ENCODE measurements at regions not wholly inside any gene's neighbourhood (a gene's known extent, or its start where the extent isn't known, plus 50 kb on each side); places are given as distances from the start of the nearest gene placed in this dataset.

DNA sequence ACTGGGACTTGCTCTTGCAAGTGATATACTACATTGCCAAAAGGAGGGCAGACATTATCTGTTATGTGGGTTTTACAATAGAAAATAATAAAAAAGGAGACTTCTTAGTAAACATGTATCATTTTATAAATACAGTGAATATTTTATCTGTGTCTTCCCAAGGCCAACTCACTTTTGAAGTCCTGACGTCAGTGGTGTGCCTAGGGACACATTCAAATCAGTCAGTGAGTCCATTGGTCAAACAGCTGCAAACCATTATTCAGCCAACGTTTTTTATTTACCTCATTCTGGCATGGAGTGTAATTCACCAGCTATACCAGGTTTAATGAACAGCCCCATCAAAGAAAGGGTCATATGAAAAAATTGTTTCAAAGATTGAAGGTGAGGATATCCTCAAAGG, 263.7 kb downstream of the IPMK start:
- H3K4me3 ChIP-seq (ENCODE audit: low read depth, low read length), result no peak overlapping the region
- no peak for TF ChIP-seq CTCF (IDR thresholded peaks at IDR 0.05; ENCODE audit: low read depth, low read length, missing control alignments)
- no peak for DNase-seq (ENCODE audit: low read depth)

DNA sequence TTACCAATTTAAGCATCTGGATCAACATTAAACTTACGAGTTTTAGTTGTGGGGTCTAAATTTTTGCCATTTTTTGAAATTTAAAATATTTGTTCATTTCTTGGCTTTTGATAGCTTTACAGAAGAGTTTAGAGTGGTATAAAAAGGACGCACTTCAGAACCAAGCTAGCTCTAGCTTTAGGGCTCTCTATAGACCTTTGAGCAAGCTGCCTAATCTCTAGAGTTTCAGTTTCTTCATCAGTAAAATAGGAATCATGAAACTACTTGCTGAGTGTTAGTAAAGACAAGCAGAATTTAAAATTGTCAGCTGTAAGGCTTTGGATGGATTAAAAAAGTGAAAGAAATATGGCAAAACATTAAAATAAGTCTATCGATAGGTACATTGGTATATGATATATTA, 266.5 kb downstream of the IPMK start:
- no peak for DNase-seq (ENCODE audit: low read depth)
- H3K4me3 ChIP-seq (ENCODE audit: low read depth, low read length), result no peak overlapping the region
- TF ChIP-seq CTCF (IDR thresholded peaks at IDR 0.05; ENCODE audit: low read depth, low read length, missing control alignments), result no peak

DNA sequence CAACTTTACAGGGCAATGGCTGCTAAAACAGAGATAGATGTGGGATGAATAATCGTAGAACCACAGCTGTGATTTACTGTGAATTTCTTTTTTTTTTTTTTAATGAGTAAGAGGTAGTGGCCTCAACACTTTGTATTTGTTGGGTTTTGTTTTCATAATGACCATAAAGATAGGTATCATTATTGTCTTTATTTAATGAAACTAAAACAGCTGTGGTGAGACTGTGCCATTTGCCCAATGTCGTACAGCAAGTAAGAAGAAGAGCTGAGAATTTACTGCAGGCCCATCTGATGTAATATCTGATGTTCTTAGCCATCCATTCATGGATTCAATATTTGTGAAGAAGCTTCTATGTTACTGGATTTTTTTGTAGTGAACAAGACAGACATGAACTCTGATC, 271.2 kb downstream of the IPMK start:
- DNase-seq (ENCODE audit: low read depth), result no peak
- no peak for TF ChIP-seq CTCF (IDR thresholded peaks at IDR 0.05; ENCODE audit: low read depth, low read length, missing control alignments)
- H3K4me3 ChIP-seq (ENCODE audit: low read depth, low read length), result no peak overlapping the region

DNA sequence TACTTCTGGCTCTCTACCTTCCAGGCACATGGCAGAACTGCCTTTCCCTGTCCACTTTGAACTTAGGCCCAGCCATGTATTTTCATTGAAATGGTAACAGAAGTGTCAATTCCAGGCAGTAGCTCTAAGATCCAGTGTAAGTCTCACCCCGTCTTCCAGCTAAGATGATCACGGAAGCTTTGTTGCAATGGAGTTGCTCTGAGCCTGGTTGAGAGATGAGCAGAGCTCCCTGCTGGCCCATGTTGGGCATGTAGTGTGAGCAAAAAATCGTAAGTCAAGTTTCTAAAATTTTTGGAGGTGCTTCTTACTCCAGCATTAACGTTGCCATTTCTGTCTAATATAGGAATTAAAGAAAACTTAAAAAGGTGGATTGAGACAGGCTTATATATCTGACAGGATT, 274.4 kb downstream of the IPMK start:
- no peak overlapping the region for H3K4me3 ChIP-seq (ENCODE audit: low read depth, low read length)
- no peak for TF ChIP-seq CTCF (IDR thresholded peaks at IDR 0.05; ENCODE audit: low read depth, low read length, missing control alignments)
- DNase-seq (ENCODE audit: low read depth), result no peak

- H3K4me3 ChIP-seq (ENCODE audit: low read depth, low read length), result no peak overlapping the region
- no peak for TF ChIP-seq CTCF (IDR thresholded peaks at IDR 0.05; ENCODE audit: low read depth, low read length, missing control alignments)
- no peak for DNase-seq (ENCODE audit: low read depth)
These were observed 275.2 kb downstream of the IPMK start for GRCh38 chr10:57992321-57993077.

DNA sequence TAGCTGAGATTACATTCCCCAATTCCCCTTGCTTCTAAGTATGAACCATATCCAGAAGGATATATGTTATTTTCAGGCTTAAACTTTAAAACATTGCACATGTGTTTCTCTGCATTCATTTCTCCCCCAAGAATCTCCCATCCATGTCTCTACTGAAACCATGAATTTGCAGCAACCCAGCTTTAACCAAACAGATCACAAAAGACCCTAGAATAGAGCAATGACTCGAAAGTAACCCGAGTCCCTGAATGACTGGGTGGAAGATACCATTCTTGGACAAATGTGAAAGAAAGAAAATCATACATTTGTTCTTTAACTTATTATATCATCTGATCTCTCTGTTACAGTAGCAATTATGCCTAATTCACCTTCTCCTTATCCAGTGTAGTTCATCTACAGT, 278.7 kb downstream of the IPMK start:
- no peak for TF ChIP-seq CTCF (IDR thresholded peaks at IDR 0.05; ENCODE audit: low read depth, low read length, missing control alignments)
- H3K4me3 ChIP-seq (ENCODE audit: low read depth, low read length), result no peak overlapping the region
- no peak for DNase-seq (ENCODE audit: low read depth)

DNA sequence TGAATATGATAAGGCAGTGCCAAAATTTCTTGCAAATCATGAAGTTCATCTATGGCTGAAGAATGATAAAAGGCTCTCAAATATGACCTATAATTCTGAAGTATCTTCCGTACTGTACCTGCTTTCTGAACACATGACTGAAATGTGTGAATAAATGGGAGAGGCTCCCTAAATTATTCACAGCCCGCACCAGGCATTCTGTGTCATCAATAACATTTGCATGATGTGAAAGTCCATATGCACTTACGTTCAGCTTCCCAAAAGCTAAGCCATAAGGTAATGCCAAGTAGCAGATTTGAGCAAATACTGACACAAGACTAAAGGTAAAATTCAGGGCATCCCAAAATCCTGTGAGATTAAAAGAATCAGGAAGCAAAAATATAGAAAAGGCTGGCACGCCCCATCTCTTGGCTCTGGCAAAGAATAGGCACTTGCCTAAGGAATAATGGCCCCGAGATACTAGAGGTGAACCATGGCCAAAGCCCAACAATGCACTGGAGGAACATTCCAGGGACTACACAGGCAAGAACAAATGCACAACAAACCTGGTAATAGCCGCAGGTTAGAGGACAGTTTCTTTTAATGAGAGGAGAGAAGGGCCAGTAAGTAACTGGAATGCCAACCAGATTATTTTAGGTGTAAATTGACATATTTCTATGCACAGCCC, 280.5 kb downstream of the IPMK start:
- no peak for TF ChIP-seq CTCF (IDR thresholded peaks at IDR 0.05; ENCODE audit: low read depth, low read length, missing control alignments)
- H3K4me3 ChIP-seq (ENCODE audit: low read depth, low read length), result no peak overlapping the region
- DNase-seq (ENCODE audit: low read depth), result no peak

Measured in GM12864 (cell line).